GM23338 (cell line): ENCODE measurements at regions not wholly inside any gene's neighbourhood (a gene's known extent, or its start where the extent isn't known, plus 50 kb on each side); places are given as distances from the start of the nearest gene placed in this dataset.

ENCODE experiments used
- ATAC-seq: fragments of 200-7000 bp; cut with Tn5 transposase; 3 replicates; pipeline ENCODE4 v1.9.1; 2020
- DNase-seq: peaks from one replicate; pipeline ENCODE4 v3.0.0-alpha.2; 2015; ENCODE audit warnings: low spot score
- H2AFZ ChIP-seq: fragments of 200-600 bp; sonication (generic); 2 replicates; pipeline ENCODE4 v1.8.0; 2016; ENCODE audit warnings: antibody characterized with exemption, mild to moderate bottlenecking, moderate library complexity
- H3F3A ChIP-seq: fragments of 200-600 bp; sonication (generic); replicated peaks from 2 replicates; pipeline ENCODE4 v1.8.0; 2017; ENCODE audit warnings: antibody characterized with exemption, mixed run types, low read depth
- H3K27ac ChIP-seq: fragments of 200-600 bp; sonication (generic); 2 replicates; pipeline ENCODE4 v1.6.1; 2016; ENCODE audit warnings: low read depth
- H3K27me3 ChIP-seq: fragments of 200-600 bp; sonication (generic); 2 replicates; pipeline ENCODE4 v1.8.0; 2016; ENCODE audit warnings: mild to moderate bottlenecking, mixed run types, moderate library complexity; ENCODE audit not compliant: insufficient read depth
- H3K36me3 ChIP-seq: fragments of 200-600 bp; sonication (generic); 2 replicates; pipeline ENCODE4 v1.8.0; 2016; ENCODE audit warnings: mild to moderate bottlenecking; ENCODE audit not compliant: insufficient read depth
- H3K4me1 ChIP-seq: fragments of 200-600 bp; sonication (generic); 2 replicates; pipeline ENCODE4 v1.8.0; 2016; ENCODE audit warnings: mild to moderate bottlenecking, moderate library complexity; ENCODE audit not compliant: insufficient read depth
- H3K4me2 ChIP-seq: fragments of 200-600 bp; sonication (generic); 2 replicates; pipeline ENCODE4 v1.7.1; 2017; ENCODE audit warnings: mixed run types
- H3K4me3 ChIP-seq: fragments of 200-600 bp; sonication (generic); 2 replicates; pipeline ENCODE4 v1.6.1; 2016; ENCODE audit warnings: mixed run types
- H3K79me2 ChIP-seq: fragments of 200-600 bp; sonication (generic); replicated peaks from 2 replicates; pipeline ENCODE4 v1.8.0; 2017; ENCODE audit warnings: mild to moderate bottlenecking; ENCODE audit not compliant: insufficient read depth
- H3K9me2 ChIP-seq: fragments of 200-600 bp; sonication (generic); 2 replicates; pipeline ENCODE4 v1.8.0; 2017; ENCODE audit not compliant: insufficient read depth
- H4K20me1 ChIP-seq: fragments of 200-600 bp; sonication (generic); replicated peaks from 2 replicates; pipeline ENCODE4 v1.8.0; 2017; ENCODE audit warnings: mild to moderate bottlenecking; ENCODE audit not compliant: insufficient read depth
- H3K27ac Mint-ChIP-seq: 2 replicates; pipeline ENCODE4 v1.8.0; 2020; ENCODE audit warnings: inconsistent platforms, mild to moderate bottlenecking, moderate library complexity, mixed read lengths
- H3K27me3 Mint-ChIP-seq: 3 replicates; pipeline ENCODE4 v1.8.0; 2022; ENCODE audit warnings: low read depth, mild to moderate bottlenecking, moderate library complexity, mixed read lengths, inconsistent platforms; ENCODE audit not compliant: insufficient read depth, poor library complexity
- H3K36me3 Mint-ChIP-seq: 3 replicates; pipeline ENCODE4 v1.8.0; 2021; ENCODE audit warnings: low read depth, mild to moderate bottlenecking, inconsistent platforms, moderate library complexity, mixed read lengths
- H3K4me1 Mint-ChIP-seq: 3 replicates; pipeline ENCODE4 v1.8.0; 2020; ENCODE audit warnings: mild to moderate bottlenecking, inconsistent platforms, mixed read lengths
- H3K4me3 Mint-ChIP-seq: 3 replicates; pipeline ENCODE4 v1.8.0; 2021; ENCODE audit warnings: moderate library complexity, mild to moderate bottlenecking, inconsistent platforms, mixed read lengths
- H3K9me3 Mint-ChIP-seq: 3 replicates; pipeline ENCODE4 v1.8.0; 2020; ENCODE audit warnings: moderate library complexity, mild to moderate bottlenecking, inconsistent platforms, mixed read lengths
- CREB1 ChIP-seq: fragments of 250-450 bp; sonication (Bioruptor Pico); IDR thresholded peaks from 2 replicates; pipeline ENCODE4 v1.5.0; 2020; ENCODE audit warnings: low read depth, mild to moderate bottlenecking, moderate library complexity
- CTCF ChIP-seq, 2 experiments: fragments of 200-600 bp in 1 of 2; sonication (generic) in 1 of 2; conservative IDR thresholded peaks; 2 replicates each; pipeline versions ENCODE4 v1.5.1 to v1.6.1; 2016 to 2017; ENCODE audit warnings: antibody characterized with exemption in 2 of 2, low read depth in 2 of 2, mild to moderate bottlenecking in 2 of 2, moderate library complexity in 1 of 2
- ETS1 ChIP-seq: IDR thresholded peaks from 2 replicates; pipeline ENCODE4 v1.6.1; 2016; ENCODE audit warnings: antibody characterized with exemption
- POLR2AphosphoS5 ChIP-seq: IDR thresholded peaks from 2 replicates; pipeline ENCODE4 v1.6.1; 2016; ENCODE audit warnings: antibody characterized with exemption, low read depth
- REST ChIP-seq: IDR thresholded peaks from one replicate; pipeline ENCODE4 v1.6.1; 2018; ENCODE audit warnings: antibody characterized with exemption; ENCODE audit not compliant: unreplicated experiment
- ZNF462 ChIP-seq: fragments of 250-450 bp; sonication (Bioruptor Pico); IDR thresholded peaks from 2 replicates; pipeline ENCODE4 v1.5.0; 2020; ENCODE audit warnings: mild to moderate bottlenecking, moderate library complexity

- no peak for TF ChIP-seq REST
- TF ChIP-seq POLR2AphosphoS5 = no peak
- TF ChIP-seq ZNF462 (CRISPR knock-in tag) = no peak
Measured at GRCh38 chr10:78979938-78980337, 88.8 kb upstream of the ZMIZ1 start (continued).

- Mint-ChIP-seq H3K36me3 (no peaks in the 10 kb centered on the region; the same call in 2 of the 3 replicates), H3K4me1 (peaks cover 27% of the 10 kb centered on the region), H3K4me3 (no peak overlapping the region), H3K27ac (no peak overlapping the region), H3K27me3 (peaks cover 10% of the 10 kb centered on the region), H3K9me3 (no peaks in the 10 kb centered on the region)
- H2AFZ ChIP-seq = no peak overlapping the region
- no peaks in the 10 kb centered on the region for H3F3A ChIP-seq
- TF ChIP-seq ETS1 (no peak), CREB1 (no peak), CTCF (conservative IDR thresholded peaks at IDR 0.05; ENCODE audit: low read depth in 2 of 2) (no peak)
- H3K9me2 ChIP-seq = no peaks in the 10 kb centered on the region
- H4K20me1 ChIP-seq = no peaks in the 10 kb centered on the region
- no peaks in the 10 kb centered on the region for H3K79me2 ChIP-seq
- no peak overlapping the region for H3K4me2 ChIP-seq
- no peak overlapping the region for H3K4me3 ChIP-seq
- no peaks in the 10 kb centered on the region for H3K36me3 ChIP-seq
- 0 out of 2 replicates have a peak, but pooled peaks cover 3% of the 10 kb centered on the region for H3K4me1 ChIP-seq
- ATAC-seq (no peak), DNase-seq (no peak)
- H3K27me3 ChIP-seq = no peaks in the 10 kb centered on the region
- no peak overlapping the region for H3K27ac ChIP-seq
Measured at GRCh38 chr10:78980354-78980753, 88.4 kb upstream of the ZMIZ1 start.
